KMS-11 (cell line): ENCODE measurements at regions not wholly inside any gene's neighbourhood (a gene's known extent, or its start where the extent isn't known, plus 50 kb on each side); places are given as distances from the start of the nearest gene placed in this dataset.

Experiments used
- H2AFZ ChIP-seq: fragments of 200-600 bp; sonication (generic); 2 replicates; pipeline ENCODE4 v1.6.1; 2016; ENCODE audit warnings: antibody characterized with exemption, mixed run types, low read depth
- H3K27ac ChIP-seq: fragments of 200-600 bp; sonication (generic); 2 replicates; pipeline ENCODE4 v1.6.1; 2016; ENCODE audit warnings: mild to moderate bottlenecking, mixed run types
- H3K27me3 ChIP-seq: fragments of 200-600 bp; sonication (generic); 2 replicates; pipeline ENCODE4 v1.6.1; 2017; ENCODE audit warnings: mild to moderate bottlenecking, low read depth, mixed run types, moderate library complexity; ENCODE audit not compliant: insufficient read depth
- H3K36me3 ChIP-seq: fragments of 200-600 bp; sonication (generic); 2 replicates; pipeline ENCODE4 v1.6.1; 2017; ENCODE audit warnings: mild to moderate bottlenecking, mixed run types; ENCODE audit not compliant: insufficient read depth
- H3K4me1 ChIP-seq: fragments of 200-600 bp; sonication (generic); 2 replicates; pipeline ENCODE4 v1.6.1; 2016; ENCODE audit warnings: mild to moderate bottlenecking, low read depth, mixed run types; ENCODE audit not compliant: poor library complexity, severe bottlenecking
- H3K4me2 ChIP-seq: fragments of 200-600 bp; sonication (generic); 2 replicates; pipeline ENCODE4 v1.7.0; 2016; ENCODE audit warnings: mild to moderate bottlenecking, mixed run types
- H3K4me3 ChIP-seq: fragments of 200-600 bp; sonication (generic); IDR thresholded peaks from 2 replicates; pipeline ENCODE4 v1.6.1; 2017; ENCODE audit warnings: low read depth, low read length, mixed read lengths; ENCODE audit not compliant: insufficient read depth
- H3K79me2 ChIP-seq: fragments of 200-600 bp; sonication (generic); 2 replicates; pipeline ENCODE4 v1.6.1; 2016; ENCODE audit warnings: low read depth, mixed run types; ENCODE audit not compliant: insufficient read depth
- H3K9ac ChIP-seq: fragments of 200-600 bp; sonication (generic); 2 replicates; pipeline ENCODE4 v1.6.1; 2016; ENCODE audit warnings: mild to moderate bottlenecking, mixed run types
- H4K20me1 ChIP-seq: fragments of 200-600 bp; sonication (generic); 2 replicates; pipeline ENCODE4 v1.6.1; 2016; ENCODE audit warnings: mild to moderate bottlenecking, mixed run types; ENCODE audit not compliant: insufficient read depth
- CTCF ChIP-seq: fragments of 200-600 bp; sonication (generic); conservative IDR thresholded peaks from 2 replicates; pipeline ENCODE4 v1.6.1; 2017; ENCODE audit warnings: low read depth, mild to moderate bottlenecking, antibody characterized with exemption, low read length, moderate library complexity, mixed read lengths

- no peak overlapping the region for H3K9ac ChIP-seq
- H4K20me1 ChIP-seq = no peaks in the 10 kb centered on the region
- no peak overlapping the region for H3K27ac ChIP-seq
- H3K36me3 ChIP-seq = no peaks in the 10 kb centered on the region
- H3K4me2 ChIP-seq = no peak overlapping the region
- no peaks in the 10 kb centered on the region for H3K79me2 ChIP-seq
- no peaks in the 10 kb centered on the region for H3K4me1 ChIP-seq
- H2AFZ ChIP-seq = no peak overlapping the region
- TF ChIP-seq CTCF = no peak
- H3K27me3 ChIP-seq = no peaks in the 10 kb centered on the region
- no peak overlapping the region for H3K4me3 ChIP-seq
Observed at GRCh38 chr11:97015327-97015726, 625.5 kb downstream of the JRKL start.

- H2AFZ ChIP-seq = no peak overlapping the region
- H3K9ac ChIP-seq = no peak overlapping the region
- no peak overlapping the region for H3K4me3 ChIP-seq
- no peaks in the 10 kb centered on the region for H3K36me3 ChIP-seq
- TF ChIP-seq CTCF = no peak
- no peaks in the 10 kb centered on the region for H3K4me1 ChIP-seq
- no peaks in the 10 kb centered on the region for H4K20me1 ChIP-seq
- no peaks in the 10 kb centered on the region for H3K27me3 ChIP-seq
- no peak overlapping the region for H3K27ac ChIP-seq
- H3K79me2 ChIP-seq = no peaks in the 10 kb centered on the region
- no peak overlapping the region for H3K4me2 ChIP-seq
Observed at GRCh38 chr11:97019305-97019704, 629.5 kb downstream of the JRKL start.

- Histone ChIP-seq H3K4me1 (no peaks in the 10 kb centered on the region), H3K27ac (no peak overlapping the region), H3K9ac (no peak overlapping the region), H3K4me2 (no peak overlapping the region), H3K36me3 (no peaks in the 10 kb centered on the region), H3K27me3 (no peaks in the 10 kb centered on the region), H3K79me2 (no peaks in the 10 kb centered on the region), H4K20me1 (no peaks in the 10 kb centered on the region), H3K4me3 (no peak overlapping the region), H2AFZ (no peak overlapping the region)
- TF ChIP-seq CTCF = no peak
Observed at GRCh38 chr11:97019754-97020153, 629.9 kb downstream of the JRKL start.

GRCh38 chr11:97022955-97023354 lies 633.1 kb downstream of the JRKL start:
- Histone ChIP-seq H3K27me3 (no peaks in the 10 kb centered on the region), H3K9ac (no peak overlapping the region), H3K4me2 (no peak overlapping the region), H4K20me1 (no peaks in the 10 kb centered on the region), H3K79me2 (no peaks in the 10 kb centered on the region), H3K36me3 (no peaks in the 10 kb centered on the region), H3K27ac (no peak overlapping the region), H3K4me3 (no peak overlapping the region), H2AFZ (no peak overlapping the region), H3K4me1 (no peaks in the 10 kb centered on the region)
- TF ChIP-seq CTCF = no peak

GRCh38 chr11:97028836-97029406 lies 639.1 kb downstream of the JRKL start:
- Histone ChIP-seq H3K27me3 (no peaks in the 10 kb centered on the region), H3K4me1 (no peaks in the 10 kb centered on the region), H3K4me3 (no peak overlapping the region), H3K27ac (no peak overlapping the region), H2AFZ (no peak overlapping the region), H3K9ac (no peak overlapping the region), H3K79me2 (no peaks in the 10 kb centered on the region), H3K36me3 (no peaks in the 10 kb centered on the region), H3K4me2 (no peak overlapping the region), H4K20me1 (no peaks in the 10 kb centered on the region)
- no peak for TF ChIP-seq CTCF
